MG63 (cell line): ENCODE measurements at regions not wholly inside any gene's neighbourhood (a gene's known extent, or its start where the extent isn't known, plus 50 kb on each side); places are given as distances from the start of the nearest gene placed in this dataset.

Experiments used
- DNase-seq: peaks from one replicate; pipeline ENCODE4 v3.0.0-alpha.2; 2020
- H3K27me3 ChIP-seq: fragments of 250-450 bp; sonication (Bioruptor Pico); 2 replicates; pipeline ENCODE4 v1.5.1; 2020; ENCODE audit warnings: mild to moderate bottlenecking, moderate library complexity
- H3K36me3 ChIP-seq: fragments of 250-450 bp; sonication (Bioruptor Pico); 2 replicates; pipeline ENCODE4 v1.5.1; 2020; ENCODE audit warnings: mild to moderate bottlenecking, moderate library complexity
- H3K4me3 ChIP-seq: fragments of 250-450 bp; sonication (Bioruptor Pico); 2 replicates; pipeline ENCODE4 v1.5.1; 2020; ENCODE audit warnings: mild to moderate bottlenecking, moderate library complexity
- H3K9me3 ChIP-seq: fragments of 250-450 bp; sonication (Bioruptor Pico); 2 replicates; pipeline ENCODE4 v1.5.1; 2020; ENCODE audit warnings: mild to moderate bottlenecking, moderate library complexity

DNA sequence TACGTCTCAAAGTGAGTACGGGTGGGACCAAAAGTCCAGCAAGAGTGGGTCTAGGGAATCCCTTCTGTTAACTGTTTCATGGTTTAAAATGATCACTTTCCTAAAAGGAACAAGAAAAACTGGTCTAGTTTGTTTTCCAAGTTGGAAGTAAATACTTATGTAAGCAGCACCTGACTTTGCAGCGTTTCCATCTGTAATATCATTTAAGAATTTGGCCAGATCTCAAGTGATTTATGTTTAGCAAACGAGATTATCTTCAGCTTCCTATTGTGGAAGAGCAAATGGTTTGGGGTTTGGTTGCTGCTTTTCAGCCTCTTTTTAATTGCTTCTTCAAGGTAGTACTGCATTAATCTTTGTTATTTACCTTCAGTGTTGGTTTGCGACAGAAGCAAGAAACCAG lies 50.4 kb downstream of the FHIP1A start:
- Histone ChIP-seq H3K27me3 (no peaks in the 10 kb centered on the region), H3K36me3 (no peaks in the 10 kb centered on the region), H3K4me3 (no peak overlapping the region), H3K9me3 (no peaks in the 10 kb centered on the region)
- DNase-seq, result no peak

- Histone ChIP-seq H3K4me3 (no peak overlapping the region), H3K9me3 (no peaks in the 10 kb centered on the region), H3K27me3 (no peaks in the 10 kb centered on the region), H3K36me3 (no peaks in the 10 kb centered on the region)
- DNase-seq, result no peak
Measured at GRCh38 chr4:151460434-151460833, 51.5 kb downstream of the FHIP1A start.

DNA sequence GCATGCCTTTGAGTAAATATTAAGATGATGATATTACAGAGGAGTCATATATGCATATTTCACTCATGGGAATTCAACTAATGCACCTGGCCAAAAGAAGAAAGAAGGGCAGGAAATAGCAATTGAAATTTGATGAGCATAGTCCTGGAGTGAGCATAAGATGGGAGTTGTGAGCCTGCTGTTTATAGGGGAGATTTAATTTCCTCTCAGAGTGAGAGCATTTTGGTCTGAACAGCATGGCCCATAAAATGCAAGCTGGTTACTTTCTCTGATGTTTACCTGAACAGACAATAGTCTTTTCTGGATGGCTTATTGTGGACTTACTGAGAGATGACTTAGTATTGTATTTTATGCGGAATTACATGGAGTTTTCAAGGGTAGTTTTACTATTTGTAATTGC lies 53.6 kb downstream of the FHIP1A start:
- DNase-seq, result no peak

GRCh38 chr4:151468715-151469696 lies 60.0 kb downstream of the FHIP1A start:
- Histone ChIP-seq H3K4me3 (no peak overlapping the region), H3K9me3 (no peaks in the 10 kb centered on the region)
- DNase-seq, result no peak

More for the DNA sequence above, 53.6 kb downstream of the FHIP1A start:
- Histone ChIP-seq H3K4me3 (no peak overlapping the region), H3K36me3 (no peaks in the 10 kb centered on the region), H3K27me3 (no peaks in the 10 kb centered on the region), H3K9me3 (no peaks in the 10 kb centered on the region)

DNA sequence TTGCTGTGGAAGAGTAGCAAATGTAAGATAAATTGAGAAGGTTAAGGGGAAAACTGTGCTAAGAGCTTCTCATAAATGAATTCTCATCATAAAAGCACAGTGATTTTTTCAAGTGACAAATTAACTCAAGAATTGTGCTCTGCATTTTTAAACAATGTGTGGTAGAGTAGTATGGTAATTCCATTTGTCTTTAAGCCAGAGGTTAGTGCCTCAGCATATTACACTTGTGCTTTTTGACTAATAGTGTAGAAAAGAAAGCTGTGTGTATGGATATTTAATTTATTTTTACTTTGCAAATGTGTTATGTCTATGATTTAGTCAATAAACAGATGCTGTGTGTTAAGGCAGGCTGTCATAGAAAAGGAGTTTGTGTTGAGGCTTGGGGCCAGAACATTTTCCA lies 61.0 kb downstream of the FHIP1A start:
- Histone ChIP-seq H3K9me3 (no peaks in the 10 kb centered on the region), H3K4me3 (no peak overlapping the region), H3K27me3 (no peaks in the 10 kb centered on the region), H3K36me3 (no peaks in the 10 kb centered on the region)
- no peak for DNase-seq

More at GRCh38 chr4:151468715-151469696, 60.0 kb downstream of the FHIP1A start:
- Histone ChIP-seq H3K36me3 (no peaks in the 10 kb centered on the region), H3K27me3 (no peaks in the 10 kb centered on the region)

DNA sequence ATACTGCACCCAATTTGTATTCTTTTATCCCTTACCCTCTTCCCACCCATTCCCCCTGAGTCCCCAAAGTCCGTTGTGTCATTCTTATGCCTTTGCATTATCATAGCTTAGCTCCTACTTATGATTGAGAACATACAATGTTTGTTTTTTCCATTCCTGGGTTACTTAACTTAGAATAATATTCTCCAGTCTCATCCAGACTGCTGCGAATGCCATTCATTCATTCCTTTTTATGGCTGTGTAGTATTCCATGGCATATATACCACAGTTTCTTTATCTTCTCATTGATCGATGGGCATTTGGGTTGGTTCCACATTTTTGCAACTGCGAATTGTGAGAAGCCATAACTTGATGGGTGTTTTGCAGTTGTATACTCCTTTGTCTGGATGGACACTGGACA lies 62.8 kb downstream of the FHIP1A start:
- Histone ChIP-seq H3K27me3 (no peaks in the 10 kb centered on the region), H3K4me3 (no peak overlapping the region), H3K36me3 (no peaks in the 10 kb centered on the region), H3K9me3 (no peaks in the 10 kb centered on the region)
- DNase-seq, result no peak

- no peaks in the 10 kb centered on the region for H3K27me3 ChIP-seq
- no peak for DNase-seq
- H3K9me3 ChIP-seq, result no peaks in the 10 kb centered on the region
- H3K4me3 ChIP-seq, result no peak overlapping the region
- no peaks in the 10 kb centered on the region for H3K36me3 ChIP-seq
Measured at GRCh38 chr4:151472297-151472696, 63.3 kb downstream of the FHIP1A start.

DNA sequence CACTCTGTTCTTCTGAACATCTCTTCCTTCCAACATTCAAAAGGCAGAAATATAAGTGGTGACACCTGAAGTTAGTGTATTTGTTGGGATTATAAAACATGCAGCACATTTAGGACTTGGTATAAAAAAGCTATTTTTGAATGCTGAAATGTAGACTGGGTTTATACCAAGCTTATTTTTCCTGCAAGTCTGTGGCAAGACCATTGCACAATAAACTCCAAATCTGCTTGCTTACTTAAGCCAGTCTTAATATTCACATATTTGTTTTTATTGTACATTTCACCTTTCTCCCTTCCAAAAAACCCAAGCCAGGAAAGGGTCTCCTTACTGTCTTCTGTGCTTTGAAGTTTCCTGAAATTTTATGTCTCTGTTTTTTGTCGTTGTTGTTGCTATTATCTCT lies 63.7 kb downstream of the FHIP1A start:
- no peak for DNase-seq
- no peaks in the 10 kb centered on the region for H3K9me3 ChIP-seq

DNA sequence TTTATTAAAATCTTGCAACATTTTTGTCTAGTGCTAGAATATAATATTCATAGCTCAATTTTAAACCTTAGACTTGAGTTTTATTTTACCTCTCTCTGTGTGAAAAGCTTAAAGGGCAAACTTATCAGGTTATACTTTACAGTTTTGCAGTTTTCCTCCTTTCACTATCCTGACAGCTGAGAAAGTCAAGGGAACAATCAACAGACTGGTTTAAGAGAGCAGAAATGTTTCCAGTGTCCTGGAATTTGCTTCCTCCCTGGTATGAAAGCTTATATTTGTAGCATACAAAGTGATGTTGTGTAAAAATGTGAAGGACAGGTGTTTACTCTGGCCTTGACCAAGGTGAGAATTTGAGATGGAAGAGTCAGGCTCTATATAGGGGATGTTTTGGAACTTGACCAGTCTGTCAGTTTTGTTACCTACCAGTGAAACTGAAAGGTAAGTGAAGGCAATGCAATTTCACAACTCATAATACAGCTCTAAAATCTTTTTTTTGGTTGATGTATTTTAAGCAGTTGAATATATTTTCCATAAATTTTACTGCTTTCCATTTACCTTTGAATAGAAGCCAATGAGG lies 64.6 kb downstream of the FHIP1A start:
- no peak overlapping the region for H3K4me3 ChIP-seq
- no peaks in the 10 kb centered on the region for H3K27me3 ChIP-seq
- no peaks in the 10 kb centered on the region for H3K9me3 ChIP-seq
- no peak for DNase-seq
- H3K36me3 ChIP-seq, result no peaks in the 10 kb centered on the region

More for the DNA sequence above, 63.7 kb downstream of the FHIP1A start:
- H3K27me3 ChIP-seq, result no peaks in the 10 kb centered on the region
- H3K4me3 ChIP-seq, result no peak overlapping the region
- no peaks in the 10 kb centered on the region for H3K36me3 ChIP-seq

DNA sequence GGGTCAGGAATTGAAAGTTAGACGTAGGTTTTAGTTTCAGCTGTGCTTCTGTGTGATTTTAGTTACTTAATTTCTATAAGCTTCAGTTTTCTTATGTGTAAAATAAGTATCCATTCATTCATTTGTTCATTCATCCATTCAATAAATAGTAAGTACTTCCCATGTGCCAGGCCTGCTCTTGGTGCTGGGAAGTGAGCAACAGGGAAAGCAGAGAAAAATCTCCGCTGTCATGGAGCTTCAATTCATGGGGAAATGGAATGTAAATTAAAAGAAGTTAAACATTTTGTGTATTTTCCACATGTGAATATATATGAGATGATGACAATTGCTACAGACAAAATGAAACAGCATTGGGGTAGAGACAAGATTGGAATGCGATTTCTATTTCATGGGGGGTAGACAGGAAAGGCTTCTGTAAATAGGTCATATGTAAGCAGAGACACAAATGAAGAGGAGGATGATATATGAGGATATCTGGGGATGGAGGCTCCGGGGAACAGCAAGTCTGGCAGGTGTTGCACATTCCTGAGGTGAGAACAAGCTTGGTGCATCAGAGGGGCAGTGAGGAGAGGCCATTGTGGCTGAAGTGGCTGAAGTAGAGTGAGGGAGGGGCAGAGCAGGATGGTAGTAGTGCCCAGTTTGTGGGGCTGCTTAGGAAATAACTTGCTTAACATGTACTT lies 66.2 kb downstream of the FHIP1A start:
- H3K9me3 ChIP-seq, result no peaks in the 10 kb centered on the region
- H3K4me3 ChIP-seq, result no peak overlapping the region
- no peaks in the 10 kb centered on the region for H3K27me3 ChIP-seq
- H3K36me3 ChIP-seq, result no peaks in the 10 kb centered on the region
- no peak for DNase-seq

DNA sequence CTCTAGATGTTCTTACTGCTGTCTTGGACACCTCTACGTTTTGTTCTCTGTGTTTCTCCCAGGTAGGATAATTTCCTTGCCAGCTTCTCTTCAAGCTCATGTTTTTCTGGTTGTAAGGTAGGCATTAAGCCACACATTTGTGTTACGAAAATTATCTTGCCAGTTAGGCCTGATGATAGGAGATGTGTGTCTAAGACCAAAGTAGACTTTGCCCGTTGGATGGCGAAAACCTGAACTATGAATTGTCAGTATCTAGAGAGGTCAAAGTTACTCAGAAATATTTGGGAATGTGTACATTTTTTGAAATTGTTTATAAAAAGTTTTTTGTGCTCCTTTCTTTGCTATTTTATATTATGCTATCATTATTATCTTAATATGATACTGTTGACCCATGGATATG lies 72.8 kb downstream of the FHIP1A start:
- no peak overlapping the region for H3K4me3 ChIP-seq
- no peaks in the 10 kb centered on the region for H3K36me3 ChIP-seq
- H3K9me3 ChIP-seq, result no peaks in the 10 kb centered on the region
- no peak for DNase-seq
- no peaks in the 10 kb centered on the region for H3K27me3 ChIP-seq

DNA sequence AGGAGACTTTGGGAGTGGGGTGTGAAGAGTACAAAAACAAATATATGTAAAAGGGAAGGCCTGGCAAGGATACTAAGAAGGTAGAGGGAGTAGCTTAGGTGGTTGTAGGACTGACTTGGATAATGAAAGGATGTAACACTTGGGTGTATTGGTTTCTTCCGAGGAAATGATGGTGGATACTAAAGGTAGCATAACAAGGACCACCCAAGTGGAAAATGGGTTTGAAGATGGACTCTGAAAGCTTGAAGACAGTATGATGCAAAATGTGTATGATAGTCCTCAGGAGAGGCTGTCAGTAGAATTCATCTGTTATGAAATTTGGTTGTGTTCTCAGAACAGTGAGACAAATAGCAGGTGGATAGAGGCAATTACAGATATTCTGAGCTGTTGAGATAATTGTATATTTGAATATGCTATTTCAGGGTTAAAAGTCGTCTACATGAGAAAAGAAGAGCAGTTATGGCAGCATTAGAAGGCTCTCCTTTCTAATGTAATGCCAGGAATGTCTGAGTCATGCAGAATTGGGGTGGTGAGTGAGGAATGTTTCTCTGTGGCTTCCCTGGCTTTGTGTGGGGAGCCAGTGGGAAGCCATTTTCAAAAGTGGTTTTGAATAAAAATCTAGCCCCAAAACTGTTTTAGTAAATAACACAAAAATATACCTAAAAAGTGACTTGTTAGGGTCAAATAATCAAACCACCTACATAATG lies 75.6 kb downstream of the FHIP1A start:
- Histone ChIP-seq H3K36me3 (no peaks in the 10 kb centered on the region), H3K27me3 (no peaks in the 10 kb centered on the region), H3K4me3 (no peak overlapping the region), H3K9me3 (no peaks in the 10 kb centered on the region)
- peak; percentile 53 for DNase-seq

- peak; percentile 36 for DNase-seq
- Histone ChIP-seq H3K4me3 (no peak overlapping the region), H3K9me3 (no peaks in the 10 kb centered on the region), H3K36me3 (no peaks in the 10 kb centered on the region), H3K27me3 (no peaks in the 10 kb centered on the region)
Measured at GRCh38 chr4:151485541-151486131, 76.7 kb downstream of the FHIP1A start.

- no peaks in the 10 kb centered on the region for H3K9me3 ChIP-seq
- no peaks in the 10 kb centered on the region for H3K36me3 ChIP-seq
- H3K27me3 ChIP-seq, result no peaks in the 10 kb centered on the region
- H3K4me3 ChIP-seq, result no peak overlapping the region
- DNase-seq, result no peak
Measured at GRCh38 chr4:151486168-151486567, 77.2 kb downstream of the FHIP1A start.

- Histone ChIP-seq H3K4me3 (no peak overlapping the region), H3K27me3 (no peaks in the 10 kb centered on the region), H3K36me3 (no peaks in the 10 kb centered on the region), H3K9me3 (no peaks in the 10 kb centered on the region)
- no peak for DNase-seq
Measured at GRCh38 chr4:151488968-151489367, 80.0 kb downstream of the FHIP1A start.

DNA sequence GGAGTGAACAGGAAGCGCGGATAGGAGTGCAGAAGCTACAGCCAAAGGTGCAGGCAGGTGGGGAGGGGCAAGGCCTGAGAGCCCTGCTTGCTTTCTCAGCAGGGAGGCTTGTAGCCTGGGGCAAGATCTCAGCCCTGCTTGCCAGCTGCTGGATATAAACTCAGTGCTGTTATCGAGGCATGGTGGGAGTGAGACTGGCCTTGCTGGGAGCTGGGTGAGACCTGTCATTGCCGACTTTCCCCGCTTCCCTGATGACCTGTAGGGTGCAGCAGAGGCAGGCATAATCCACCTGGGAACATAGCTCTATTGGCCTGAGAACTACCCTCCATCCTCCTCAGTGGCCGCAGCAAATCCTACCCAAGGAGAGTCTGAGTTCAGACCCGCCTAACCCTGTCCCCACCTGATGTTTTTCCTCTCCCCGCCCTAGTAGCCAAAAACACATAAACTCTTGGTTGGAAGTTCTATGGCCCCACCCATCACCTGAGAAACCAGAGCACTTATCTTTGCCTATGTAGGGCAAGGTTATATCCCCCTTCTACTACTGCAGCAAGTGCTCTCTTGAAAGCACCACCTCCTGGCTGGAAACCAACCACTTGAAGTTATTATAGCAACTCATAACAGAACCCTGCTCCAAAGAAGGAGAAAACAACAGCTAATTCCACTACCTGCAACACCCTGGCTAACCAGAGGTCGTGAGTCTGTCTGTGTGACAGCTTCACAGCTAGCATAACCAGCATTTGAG lies 80.7 kb downstream of the FHIP1A start:
- no peak for DNase-seq
- Histone ChIP-seq H3K27me3 (no peaks in the 10 kb centered on the region), H3K4me3 (no peak overlapping the region), H3K36me3 (no peaks in the 10 kb centered on the region), H3K9me3 (no peaks in the 10 kb centered on the region; the same call in 1 of the 2 replicates)
